GM10266 (cell line): ENCODE measurements at regions not wholly inside any gene's neighbourhood (a gene's known extent, or its start where the extent isn't known, plus 50 kb on each side); places are given as distances from the start of the nearest gene placed in this dataset.

Experiments
- DNase-seq: peaks from one replicate; pipeline ENCODE4 v3.0.0; 2012; ENCODE audit errors: extremely low spot score
- TF ChIP-seq, protein P1 (sequence below): IDR thresholded peaks from 2 replicates; pipeline ENCODE4 v1.5.1; 2012; ENCODE audit warnings: mild to moderate bottlenecking, low read depth; ENCODE audit not compliant: control insufficient read depth, insufficient read depth; ENCODE audit errors: missing control alignments

DNA sequence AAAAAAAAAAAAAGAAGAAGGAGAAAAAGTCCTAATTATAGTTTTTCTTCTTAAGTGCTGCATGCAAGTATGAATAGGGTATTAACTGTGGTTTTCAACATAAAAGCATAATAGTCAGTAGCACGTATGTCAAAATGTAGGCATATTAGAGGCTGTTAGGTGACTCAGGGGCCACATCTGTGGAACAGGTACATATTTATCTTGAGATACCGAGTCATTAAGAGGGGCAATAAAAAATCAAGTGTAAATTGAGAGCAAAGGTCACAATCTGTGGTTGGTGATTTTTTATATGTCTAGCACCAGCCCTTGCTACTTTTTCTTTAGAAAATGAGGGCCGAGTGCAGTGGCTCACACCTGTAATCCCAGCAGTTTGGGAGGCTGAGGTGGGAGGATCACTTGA, 1113.8 kb upstream of the RBFOX1 start:
- no peak for DNase-seq
- TF ChIP-seq, protein P1, sequence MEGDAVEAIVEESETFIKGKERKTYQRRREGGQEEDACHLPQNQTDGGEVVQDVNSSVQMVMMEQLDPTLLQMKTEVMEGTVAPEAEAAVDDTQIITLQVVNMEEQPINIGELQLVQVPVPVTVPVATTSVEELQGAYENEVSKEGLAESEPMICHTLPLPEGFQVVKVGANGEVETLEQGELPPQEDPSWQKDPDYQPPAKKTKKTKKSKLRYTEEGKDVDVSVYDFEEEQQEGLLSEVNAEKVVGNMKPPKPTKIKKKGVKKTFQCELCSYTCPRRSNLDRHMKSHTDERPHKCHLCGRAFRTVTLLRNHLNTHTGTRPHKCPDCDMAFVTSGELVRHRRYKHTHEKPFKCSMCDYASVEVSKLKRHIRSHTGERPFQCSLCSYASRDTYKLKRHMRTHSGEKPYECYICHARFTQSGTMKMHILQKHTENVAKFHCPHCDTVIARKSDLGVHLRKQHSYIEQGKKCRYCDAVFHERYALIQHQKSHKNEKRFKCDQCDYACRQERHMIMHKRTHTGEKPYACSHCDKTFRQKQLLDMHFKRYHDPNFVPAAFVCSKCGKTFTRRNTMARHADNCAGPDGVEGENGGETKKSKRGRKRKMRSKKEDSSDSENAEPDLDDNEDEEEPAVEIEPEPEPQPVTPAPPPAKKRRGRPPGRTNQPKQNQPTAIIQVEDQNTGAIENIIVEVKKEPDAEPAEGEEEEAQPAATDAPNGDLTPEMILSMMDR: no peak

DNA sequence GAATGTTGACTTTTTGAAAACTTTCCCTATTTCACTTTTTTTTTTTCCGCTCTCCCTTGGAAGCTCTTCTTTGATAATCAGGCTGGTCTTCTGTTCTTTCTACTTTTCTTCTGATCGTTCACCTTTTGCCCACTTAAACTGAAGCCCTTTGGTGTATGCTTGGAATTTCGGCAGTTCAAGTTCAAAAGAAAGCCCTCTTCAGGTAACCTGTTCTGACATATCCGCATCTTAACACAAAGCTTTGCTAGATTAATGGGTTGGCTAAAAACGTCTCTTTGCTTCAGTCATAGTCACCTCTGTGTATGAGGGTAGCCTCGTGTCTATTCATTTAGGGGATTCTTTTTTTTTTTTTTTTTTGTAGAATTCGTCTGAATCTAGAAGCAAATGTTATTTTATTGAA, 1115.8 kb upstream of the RBFOX1 start:
- TF ChIP-seq, protein P1: no peak

DNA sequence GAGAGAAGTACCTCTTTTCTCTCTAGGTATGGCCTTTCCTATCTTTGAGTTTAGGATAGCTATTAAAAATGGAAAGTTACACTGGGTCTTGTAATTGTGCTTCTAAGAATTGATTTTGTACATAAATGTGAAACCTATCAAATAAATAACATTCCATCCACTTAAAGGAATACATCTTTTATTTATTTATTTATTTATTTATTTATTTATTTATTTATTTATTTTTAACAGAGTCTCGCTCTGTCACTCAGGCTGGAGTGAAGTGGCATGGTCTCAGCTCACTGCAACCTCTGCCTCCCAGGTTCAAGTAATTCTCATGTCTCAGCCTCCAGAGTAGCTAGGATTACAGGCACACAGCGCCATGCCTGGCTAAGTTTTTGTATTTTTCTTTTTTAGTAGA, 1114.0 kb upstream of the EEF2KMT start:
- no peak for DNase-seq
- TF ChIP-seq, protein P1: no peak

More for the DNA sequence above, 1115.8 kb upstream of the RBFOX1 start:
- DNase-seq: no peak

DNA sequence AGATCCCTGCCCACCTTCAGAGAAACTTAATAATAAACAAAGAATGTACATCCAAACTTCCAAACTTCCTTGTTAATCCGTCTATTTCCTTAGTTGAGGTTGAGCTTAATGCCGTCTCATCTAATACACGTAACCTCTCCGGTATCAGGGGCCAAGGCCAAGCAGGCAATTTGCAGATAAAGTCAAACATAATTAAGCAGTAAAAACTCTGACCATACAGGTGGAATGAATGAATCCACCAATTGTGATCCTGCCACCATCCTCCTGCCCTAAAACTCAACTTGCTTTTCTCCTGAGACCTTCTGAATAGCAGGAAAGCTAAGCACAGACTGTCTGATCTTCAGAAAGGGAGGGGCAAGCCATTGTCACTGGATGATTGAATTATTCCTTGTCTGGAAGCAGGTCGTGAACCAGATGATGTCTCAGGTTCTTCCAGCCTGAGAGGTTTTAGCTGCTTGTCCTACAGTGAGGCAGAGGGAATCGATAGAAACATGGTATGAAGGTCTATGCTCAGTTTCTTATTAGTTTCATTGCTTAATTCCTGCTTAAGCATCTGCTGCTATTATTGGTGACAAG, 1111.8 kb upstream of the EEF2KMT start:
- DNase-seq: no peak
- TF ChIP-seq, protein P1: no peak

DNA sequence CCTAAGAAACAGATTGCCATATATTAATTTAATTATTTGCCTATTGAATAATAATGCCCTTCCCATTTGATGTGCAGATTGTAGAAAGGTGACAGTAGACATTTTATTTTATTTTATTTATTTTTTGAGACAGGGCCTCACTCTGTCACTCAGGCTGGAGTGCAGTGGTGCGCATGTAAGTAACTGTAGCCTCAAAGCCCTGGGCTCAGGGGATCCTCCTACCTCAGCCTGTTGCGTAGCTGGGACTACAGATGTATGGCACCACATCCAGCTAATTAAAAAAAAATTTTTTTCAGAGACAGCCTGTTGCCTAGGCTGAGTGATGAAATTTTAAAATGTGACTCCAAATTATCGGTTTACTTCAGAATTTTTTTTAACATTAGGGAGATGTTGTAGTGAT, 1110.0 kb upstream of the EEF2KMT start:
- no peak for DNase-seq

DNA sequence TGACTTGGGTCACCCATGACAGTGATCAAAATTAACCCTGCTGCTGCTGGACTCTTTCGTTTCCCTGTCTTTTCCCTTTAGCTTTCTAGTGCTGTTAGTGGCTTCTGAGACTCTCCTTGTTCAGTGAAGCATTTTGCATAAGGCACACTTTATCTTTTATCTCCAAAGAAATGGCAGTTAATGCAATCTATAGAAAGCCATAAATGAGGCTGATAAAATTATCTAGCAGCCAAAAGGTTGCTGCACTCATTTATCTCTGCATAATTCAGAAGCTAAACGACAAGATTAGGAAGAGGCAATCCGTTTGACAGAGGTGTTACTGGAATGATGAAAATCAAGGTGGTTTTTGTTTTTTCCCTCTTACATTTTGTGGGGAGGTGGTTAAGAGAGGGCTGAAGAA, 1109.5 kb upstream of the EEF2KMT start:
- TF ChIP-seq, protein P1: no peak
- DNase-seq: no peak

More for the DNA sequence above, 1110.0 kb upstream of the EEF2KMT start:
- TF ChIP-seq, protein P1: no peak

DNA sequence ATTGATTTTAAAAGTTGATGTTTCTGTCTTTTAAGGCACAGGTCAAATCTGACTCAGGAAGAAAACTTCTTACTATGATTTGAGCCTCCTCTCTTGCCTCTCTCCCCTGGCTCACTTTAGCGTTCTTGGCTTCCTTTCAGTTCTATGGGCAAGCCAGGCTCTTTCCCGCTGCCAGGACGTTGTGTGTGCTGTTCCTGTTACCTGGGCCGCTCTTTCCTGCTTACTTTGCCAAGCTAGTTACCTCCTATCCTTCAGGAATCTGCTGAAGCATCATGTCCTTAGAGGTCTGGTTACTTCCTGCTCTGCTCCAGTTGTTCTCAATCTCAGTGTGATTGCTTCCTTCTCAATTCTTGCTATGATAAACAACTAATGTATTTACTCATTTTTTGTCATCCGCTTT, 1108.5 kb upstream of the EEF2KMT start:
- TF ChIP-seq, protein P1: no peak
- DNase-seq: no peak
